Stomach (tissue), 4 donors: ENCODE measurements at regions not wholly inside any gene's neighbourhood (a gene's known extent, or its start where the extent isn't known, plus 50 kb on each side); places are given as distances from the start of the nearest gene placed in this dataset.

ENCODE experiments used
- CTCF ChIP-seq, 7 experiments: fragments of 450-650 bp in 4 of 7; fragments of 200-600 bp in 3 of 7; sonication (generic) in 3 of 7; IDR thresholded peaks; one replicate each; pipeline ENCODE4 v1.5.1; 2016 to 2019; ENCODE audit warnings: antibody characterized with exemption in 7 of 7, control low read depth in 2 of 7, mild to moderate bottlenecking in 1 of 7
- EP300 ChIP-seq: sonication (generic); formaldehyde crosslinking; IDR thresholded peaks from one replicate; pipeline ENCODE4 v1.6.1; 2017; ENCODE audit warnings: antibody characterized with exemption
- POLR2AphosphoS5 ChIP-seq, 3 donors: sonication (generic); formaldehyde crosslinking; IDR thresholded peaks; one replicate each; pipeline ENCODE4 v1.6.1; 2016; ENCODE audit warnings: antibody characterized with exemption in 3 of 3

GRCh38 chr10:128701837-128702236, 575.6 kb upstream of the MKI67 start:
- TF ChIP-seq CTCF (IDR thresholded peaks at IDR 0.05) (no peak), EP300 (no peak), POLR2AphosphoS5 (IDR thresholded peaks at IDR 0.05) (no peak)
